ENCODE measurements at regions not wholly inside any gene's neighbourhood (a gene's known extent, or its start where the extent isn't known, plus 50 kb on each side); places are given as distances from the start of the nearest gene placed in this dataset.
A peak's percentile ranks its signal among the peaks of the same experiment; 100 is the strongest.
"Not testable (repeated sequence)": the region's sequence is repeated elsewhere in the genome, so short reads cannot be mapped to it uniquely, and the experiment has no call there.

GRCh38 chr10:64814201-64814600 is 1293.0 kb downstream of the REEP3 start:
- no peak for DNase-seq (ENCODE audit: low read depth)

GRCh38 chr10:64829888-64830412 is 1308.7 kb downstream of the REEP3 start:
- DNase-seq (ENCODE audit: low read depth), result no peak

- no peak for DNase-seq (ENCODE audit: low read depth)
Observed at GRCh38 chr10:64830869-64831268, 1309.7 kb downstream of the REEP3 start.

- no peak for DNase-seq (ENCODE audit: low read depth)
Observed at GRCh38 chr10:64840341-64840740, 1319.1 kb downstream of the REEP3 start.

- DNase-seq (ENCODE audit: low read depth), result peak; percentile 13
Observed at GRCh38 chr10:64846700-64847099, 1325.5 kb downstream of the REEP3 start.

- DNase-seq (ENCODE audit: low read depth), result no peak
Observed at GRCh38 chr10:64855941-64856340, 1334.7 kb downstream of the REEP3 start.

- no peak for DNase-seq (ENCODE audit: low read depth)
Observed at GRCh38 chr10:64859911-64860310, 1338.7 kb downstream of the REEP3 start.

- DNase-seq (ENCODE audit: low read depth), result no peak
Observed at GRCh38 chr10:64863836-64864235, 1342.6 kb downstream of the REEP3 start.

GRCh38 chr10:64867501-64867962 is 1346.3 kb downstream of the REEP3 start:
- DNase-seq (ENCODE audit: low read depth), result no peak

- DNase-seq (ENCODE audit: low read depth), result no peak
Observed at GRCh38 chr10:64873088-64873487, 1351.9 kb downstream of the REEP3 start.

- DNase-seq (ENCODE audit: low read depth), result no peak
Observed at GRCh38 chr10:64873959-64874358, 1352.8 kb downstream of the REEP3 start.

- no peak for DNase-seq (ENCODE audit: low read depth)
Observed at GRCh38 chr10:64880546-64880945, 1359.3 kb downstream of the REEP3 start.

GRCh38 chr10:64881257-64881656 is 1360.1 kb downstream of the REEP3 start:
- DNase-seq (ENCODE audit: low read depth), result no peak

- no peak for DNase-seq (ENCODE audit: low read depth)
Observed at GRCh38 chr10:64896582-64896981, 1375.4 kb downstream of the REEP3 start.

- not testable (repeated sequence) for DNase-seq (ENCODE audit: low read depth)
Observed at GRCh38 chr10:64906311-64906710, 1385.1 kb downstream of the REEP3 start.

- DNase-seq (ENCODE audit: low read depth), result not testable (repeated sequence)
Observed at GRCh38 chr10:64924306-64924705, 1403.1 kb downstream of the REEP3 start.

- no peak for DNase-seq (ENCODE audit: low read depth)
Observed at GRCh38 chr10:64952042-64952441, 1430.8 kb downstream of the REEP3 start.

- DNase-seq (ENCODE audit: low read depth), result no peak
Observed at GRCh38 chr10:64956441-64956840, 1435.2 kb downstream of the REEP3 start.

- no peak for DNase-seq (ENCODE audit: low read depth)
Observed at GRCh38 chr10:64959116-64959515, 1437.9 kb downstream of the REEP3 start.

- DNase-seq (ENCODE audit: low read depth), result no peak
Observed at GRCh38 chr10:64959883-64960282, 1438.7 kb downstream of the REEP3 start.

- DNase-seq (ENCODE audit: low read depth), result no peak
Observed at GRCh38 chr10:64973391-64973790, 1452.2 kb downstream of the REEP3 start.

- DNase-seq (ENCODE audit: low read depth), result no peak
Observed at GRCh38 chr10:64976150-64976549, 1454.9 kb downstream of the REEP3 start.

- no peak for DNase-seq (ENCODE audit: low read depth)
Observed at GRCh38 chr10:64977915-64978314, 1456.7 kb downstream of the REEP3 start.

GRCh38 chr10:64996886-64997285 is 1475.7 kb downstream of the REEP3 start:
- no peak for DNase-seq (ENCODE audit: low read depth)

Measured in forelimb muscle (tissue), 1 donor.